Middle frontal gyrus (tissue), 1 donor: ENCODE measurements at regions not wholly inside any gene's neighbourhood (a gene's known extent, or its start where the extent isn't known, plus 50 kb on each side); places are given as distances from the start of the nearest gene placed in this dataset.

Experiments used
- DNase-seq: peaks from one replicate; pipeline ENCODE4 v3.0.0-alpha.2; 2015; ENCODE audit warnings: low spot score; ENCODE audit errors: extremely low spot score

- no peak for DNase-seq
Observed at GRCh38 chr2:128399690-128400291, 81.1 kb upstream of the HS6ST1 start.

GRCh38 chr2:128401680-128402079 lies 83.0 kb upstream of the HS6ST1 start:
- DNase-seq = no peak

DNA sequence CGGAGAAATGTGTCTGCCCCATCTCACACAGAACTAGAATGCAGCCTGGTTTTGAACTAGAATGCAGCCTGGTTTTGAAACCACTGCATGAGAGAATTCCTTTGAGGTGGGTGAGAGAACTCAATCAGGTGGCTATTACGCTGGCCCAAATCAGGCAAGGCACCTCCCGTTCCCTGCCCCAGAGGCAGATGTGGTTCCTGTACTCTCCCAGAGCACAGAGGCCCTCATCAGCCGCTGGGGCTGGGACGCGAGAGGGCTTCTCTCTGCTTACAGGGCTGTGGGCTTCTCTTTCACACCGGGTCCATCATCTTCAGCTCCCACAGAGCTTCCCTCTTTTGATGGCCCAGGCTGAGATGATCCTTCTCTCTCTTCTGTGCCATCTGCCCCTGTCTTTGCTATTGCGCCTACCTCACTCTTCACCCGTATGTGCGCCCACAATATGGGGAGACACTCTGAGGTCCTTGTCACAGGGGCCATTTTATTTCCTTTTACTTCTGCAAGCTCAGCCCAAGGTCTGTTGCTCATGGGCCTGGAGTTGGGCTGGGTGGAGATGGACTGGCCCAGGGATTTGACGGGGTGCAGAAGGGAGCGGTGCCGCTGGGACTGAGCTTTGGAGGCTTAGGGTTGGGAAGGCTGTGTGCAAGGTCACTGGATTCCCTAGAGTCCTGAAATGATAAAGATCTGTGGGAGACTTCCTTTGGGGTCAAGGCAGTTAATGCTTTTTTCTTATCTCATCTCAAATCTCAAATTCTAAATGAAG lies 84.4 kb upstream of the HS6ST1 start:
- DNase-seq = no peak

GRCh38 chr2:128403814-128404708 lies 85.4 kb upstream of the HS6ST1 start:
- no peak for DNase-seq

GRCh38 chr2:128404709-128405466 lies 86.2 kb upstream of the HS6ST1 start:
- no peak for DNase-seq

- DNase-seq = no peak
Observed at GRCh38 chr2:128405467-128405900, 86.8 kb upstream of the HS6ST1 start.

DNA sequence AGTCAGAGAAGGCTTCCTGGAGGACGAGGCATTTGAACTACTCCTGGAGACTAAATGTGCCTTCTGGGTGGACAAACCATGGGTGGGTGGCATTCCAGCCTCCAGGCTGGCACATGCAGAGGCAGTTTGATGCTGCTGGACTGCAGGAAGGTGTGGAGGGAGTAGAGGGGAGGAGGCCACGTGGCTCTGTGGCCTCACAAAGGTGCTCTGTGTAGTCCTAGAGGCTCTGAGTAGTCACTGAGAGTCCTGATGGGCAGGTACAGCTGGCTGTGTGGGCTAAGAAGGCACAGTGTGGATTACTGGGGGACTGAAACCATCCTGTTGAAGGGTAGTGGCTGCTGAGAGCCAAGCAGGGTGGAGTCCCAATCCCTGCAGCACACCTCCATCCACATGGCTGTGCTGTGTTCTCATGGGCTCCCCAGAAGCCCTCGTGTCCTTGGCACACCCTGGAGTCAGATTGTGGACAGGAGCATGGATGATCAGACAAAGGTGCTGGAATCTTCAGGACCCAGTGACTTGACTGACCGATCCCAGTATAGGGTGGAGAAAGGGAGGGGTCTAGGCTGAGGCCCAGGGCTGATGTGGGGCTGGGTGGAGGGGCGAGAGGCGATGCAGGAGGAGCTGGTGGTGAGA lies 87.4 kb upstream of the HS6ST1 start:
- no peak for DNase-seq

- no peak for DNase-seq
Observed at GRCh38 chr2:128406736-128407554, 88.3 kb upstream of the HS6ST1 start.

- DNase-seq = no peak
Observed at GRCh38 chr2:128408349-128409305, 90.0 kb upstream of the HS6ST1 start.

DNA sequence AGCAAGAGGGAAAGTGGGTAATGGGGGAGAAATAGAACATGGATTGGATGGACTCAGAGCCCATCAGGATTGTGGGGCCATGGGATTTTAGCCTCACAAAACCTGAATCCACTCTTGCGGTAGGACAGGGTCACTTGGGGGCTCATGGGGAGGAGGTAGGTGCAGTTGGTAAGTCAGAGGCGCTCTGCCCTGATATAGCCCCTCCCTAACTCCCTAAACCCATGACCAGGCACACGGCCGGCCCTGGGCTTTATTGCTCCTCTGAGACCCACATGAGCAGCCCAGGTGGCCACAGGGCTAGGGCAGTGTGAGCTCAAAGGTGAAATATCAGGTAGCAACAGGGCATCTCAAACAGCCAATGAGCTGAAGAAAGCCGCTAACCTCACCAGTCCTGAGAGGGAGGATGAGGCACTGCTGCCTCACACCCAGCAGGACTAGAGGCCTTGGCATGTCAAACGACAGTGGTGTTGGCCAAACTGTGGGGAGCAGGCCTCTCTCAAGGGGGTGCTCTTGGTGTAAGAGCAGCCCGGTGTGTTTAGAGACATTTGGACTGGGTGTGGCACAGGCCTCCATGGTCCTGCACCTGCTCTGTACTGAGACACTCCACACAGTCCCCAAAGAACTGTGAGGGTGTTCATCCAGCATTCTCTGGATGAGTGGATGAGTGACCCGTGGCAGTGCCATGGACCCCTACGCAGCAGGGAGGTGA lies 90.8 kb upstream of the HS6ST1 start:
- no peak for DNase-seq

DNA sequence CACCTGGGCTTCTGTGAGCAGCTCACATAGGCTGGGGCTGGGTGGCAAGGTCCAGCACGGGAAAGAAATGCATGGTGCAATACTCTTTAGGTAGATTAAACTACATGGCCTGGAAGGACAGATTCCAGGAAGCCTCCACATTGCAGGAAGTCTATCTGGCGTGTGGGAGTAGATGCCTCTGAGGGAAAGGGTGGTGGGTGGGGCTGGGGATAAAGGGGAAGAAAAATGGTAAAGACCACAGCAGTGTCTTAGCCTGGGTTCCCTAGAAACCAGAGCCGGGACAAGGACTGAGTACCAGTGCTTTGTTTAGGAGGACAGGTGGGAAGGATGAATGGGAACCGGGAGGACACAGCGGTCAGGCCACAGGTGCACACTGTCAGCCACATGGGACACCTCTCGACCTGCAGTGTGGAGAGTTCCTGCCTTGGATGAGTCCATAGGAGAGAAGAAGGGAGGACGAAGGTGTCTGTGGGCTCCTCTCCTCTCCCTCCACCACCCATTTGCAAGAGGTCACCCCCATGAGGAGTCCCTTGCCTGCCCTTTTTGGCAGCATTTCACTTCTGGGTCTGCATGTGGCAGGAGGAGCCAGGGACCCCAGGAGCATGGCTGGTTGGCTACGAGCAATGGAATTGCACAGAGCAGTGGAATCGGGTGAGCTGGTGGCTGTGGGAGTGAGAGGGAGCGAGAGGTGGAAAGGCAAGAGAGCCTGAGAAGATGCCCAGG lies 91.5 kb upstream of the HS6ST1 start:
- no peak for DNase-seq

- no peak for DNase-seq
Observed at GRCh38 chr2:128410758-128411215, 92.1 kb upstream of the HS6ST1 start.

DNA sequence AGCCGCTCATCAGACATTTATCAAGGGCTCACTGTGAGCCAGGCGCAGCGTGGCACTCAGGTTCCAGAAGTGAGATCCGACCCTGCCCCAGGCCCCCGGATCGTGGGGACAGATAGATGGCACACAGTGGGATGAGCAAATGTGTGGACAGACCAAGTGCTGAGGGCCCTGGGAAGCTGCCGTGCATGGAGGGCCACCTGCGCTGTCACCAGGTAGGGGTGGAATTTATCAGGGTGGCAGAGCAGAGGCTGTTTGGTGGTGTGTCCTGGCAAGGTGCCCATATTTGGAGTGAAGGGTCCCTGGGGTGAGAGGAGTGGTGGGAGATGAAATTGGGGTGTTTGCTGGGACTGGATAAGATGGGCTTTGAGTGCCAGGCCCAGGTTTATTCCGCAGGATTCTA lies 92.8 kb upstream of the HS6ST1 start:
- DNase-seq = no peak

DNA sequence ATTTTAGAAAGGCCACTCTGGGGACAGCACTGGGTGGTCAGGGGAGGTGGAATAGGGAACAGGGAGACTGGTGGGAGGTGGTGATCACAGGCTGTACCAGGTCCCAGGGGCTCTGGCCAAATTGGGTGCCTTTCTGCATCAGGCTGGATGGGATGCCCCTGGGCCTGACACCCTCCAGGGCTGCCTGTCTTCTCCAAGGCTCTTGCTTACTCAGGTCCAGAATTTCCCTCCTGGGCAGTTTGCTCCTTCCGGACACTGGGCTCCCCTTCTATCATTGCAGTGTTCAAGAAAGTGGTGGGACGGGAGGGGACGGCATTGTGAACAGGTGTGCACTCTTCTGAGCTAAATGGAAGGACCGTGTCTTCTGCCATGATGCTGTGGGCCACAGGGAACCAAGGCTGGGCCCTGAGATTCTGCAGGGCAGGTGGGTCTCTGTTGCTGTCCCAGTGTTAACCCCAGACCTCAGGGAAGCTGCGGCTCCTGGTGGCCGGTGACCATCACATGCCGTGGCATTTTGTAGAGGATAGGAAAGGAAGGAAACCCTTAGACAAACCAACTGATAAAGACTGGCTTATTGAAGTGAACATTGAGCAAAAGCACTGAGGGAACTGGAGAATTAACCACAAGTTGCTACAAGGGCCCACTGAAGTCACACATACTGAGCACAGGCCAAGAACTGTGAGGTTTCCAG lies 93.7 kb upstream of the HS6ST1 start:
- DNase-seq = no peak

- DNase-seq = no peak
Observed at GRCh38 chr2:128413014-128413717, 94.5 kb upstream of the HS6ST1 start.

DNA sequence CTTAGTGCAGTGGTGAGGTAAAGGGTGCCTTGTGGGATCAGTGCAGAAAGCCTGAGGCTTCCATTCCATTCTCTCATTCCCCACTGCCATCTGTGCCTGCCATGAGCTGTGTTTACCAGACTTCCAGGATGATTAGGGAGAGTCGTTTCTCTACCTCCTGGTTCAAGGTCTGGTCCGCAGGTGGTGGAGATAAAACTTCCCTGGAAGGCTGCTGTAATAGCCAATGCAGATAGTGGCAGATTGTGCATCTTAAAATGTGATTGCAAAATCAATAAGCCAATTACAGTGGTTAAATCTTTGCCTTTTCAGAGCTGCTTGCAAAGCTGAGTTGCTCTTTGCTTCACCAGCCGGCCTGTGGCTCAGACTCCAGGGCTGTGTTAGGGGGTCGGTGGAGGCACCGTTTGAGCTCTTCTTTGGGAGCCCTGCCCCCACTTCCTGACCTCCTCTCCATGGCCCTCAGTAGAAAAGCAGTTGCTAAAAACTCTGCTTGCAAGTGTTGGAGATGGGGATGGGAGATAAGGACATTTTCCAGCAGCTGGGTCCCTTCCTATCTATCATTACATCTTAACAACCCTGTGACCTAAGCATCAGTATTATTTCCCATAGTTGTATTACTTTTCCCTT lies 95.2 kb upstream of the HS6ST1 start:
- DNase-seq = no peak
